Effector CD4-positive, alpha-beta T cell (primary cell): ENCODE measurements at regions not wholly inside any gene's neighbourhood (a gene's known extent, or its start where the extent isn't known, plus 50 kb on each side); places are given as distances from the start of the nearest gene placed in this dataset.

Experiments
- DNase-seq: peaks from one replicate; pipeline ENCODE4 v3.0.0-alpha.2; 2020

DNA sequence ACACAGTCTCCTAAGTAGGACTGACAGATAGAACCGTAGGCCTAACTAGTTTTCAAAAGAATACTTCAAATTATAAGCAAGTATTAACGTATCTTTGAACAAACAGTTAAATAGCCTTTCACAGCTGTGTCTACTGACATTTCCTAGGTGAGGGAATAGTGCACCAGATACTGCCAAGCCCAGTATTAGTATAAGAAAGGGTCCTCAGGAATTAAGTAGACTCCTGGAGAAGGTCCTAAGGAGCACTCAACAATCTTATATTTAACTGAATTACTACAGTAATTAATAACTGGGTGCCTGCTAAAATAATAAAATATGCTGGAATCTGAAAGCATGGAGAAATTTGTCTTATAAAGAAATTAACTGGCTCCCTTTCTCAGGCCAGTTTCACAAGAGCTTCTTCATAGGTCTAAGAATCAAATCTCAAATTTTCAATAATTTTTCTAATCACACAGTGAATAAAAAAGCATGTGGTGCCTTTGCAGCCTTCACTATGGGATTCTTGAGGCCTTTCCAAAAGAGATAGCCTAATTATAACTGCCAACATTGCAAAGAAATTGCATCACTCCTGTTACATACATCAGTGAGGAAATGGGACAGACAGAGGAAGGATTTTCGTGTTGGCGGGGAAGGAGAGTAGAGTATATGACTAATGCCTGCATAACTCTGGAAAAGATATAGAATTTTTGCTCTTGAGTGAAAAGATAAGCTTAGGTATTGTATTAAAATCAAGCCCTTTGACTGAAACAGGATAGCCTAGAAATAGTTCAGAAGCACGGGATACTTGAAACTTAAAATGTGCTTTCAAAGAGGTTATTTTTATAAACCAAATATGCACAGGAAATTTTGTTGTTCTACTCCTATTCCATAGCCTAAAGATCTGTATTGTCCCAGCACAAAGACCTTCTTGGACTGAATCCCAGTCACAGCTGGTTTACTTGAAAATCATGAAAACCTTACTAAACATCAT, 228.6 kb upstream of the STK17B start:
- DNase-seq = no peak

- no peak for DNase-seq
Measured at GRCh38 chr2:196403471-196403870, 232.1 kb upstream of the STK17B start.

DNA sequence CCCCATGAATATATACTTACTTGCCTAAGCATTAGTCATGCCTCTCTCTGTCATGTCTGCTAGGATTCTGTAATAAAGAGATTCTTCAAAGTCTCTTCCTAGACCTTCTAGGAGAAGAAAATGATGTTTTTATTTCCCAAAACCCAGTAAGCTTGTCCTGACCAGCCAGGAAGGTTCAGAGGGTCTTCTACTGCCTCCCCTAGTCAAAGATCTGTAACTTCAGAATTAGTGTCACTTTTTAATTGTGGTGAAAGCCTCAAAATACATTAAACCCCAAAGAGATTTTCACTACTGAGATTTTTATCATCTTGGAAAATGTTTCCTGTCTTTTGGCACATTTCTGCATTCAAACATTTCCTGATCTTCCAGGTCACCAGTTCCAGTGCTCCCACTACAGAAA, 232.9 kb upstream of the STK17B start:
- no peak for DNase-seq

- DNase-seq = no peak
Measured at GRCh38 chr2:196407675-196408264, 231.7 kb upstream of the CCDC150 start.

- DNase-seq = no peak
Measured at GRCh38 chr2:196409376-196409775, 230.1 kb upstream of the CCDC150 start.

DNA sequence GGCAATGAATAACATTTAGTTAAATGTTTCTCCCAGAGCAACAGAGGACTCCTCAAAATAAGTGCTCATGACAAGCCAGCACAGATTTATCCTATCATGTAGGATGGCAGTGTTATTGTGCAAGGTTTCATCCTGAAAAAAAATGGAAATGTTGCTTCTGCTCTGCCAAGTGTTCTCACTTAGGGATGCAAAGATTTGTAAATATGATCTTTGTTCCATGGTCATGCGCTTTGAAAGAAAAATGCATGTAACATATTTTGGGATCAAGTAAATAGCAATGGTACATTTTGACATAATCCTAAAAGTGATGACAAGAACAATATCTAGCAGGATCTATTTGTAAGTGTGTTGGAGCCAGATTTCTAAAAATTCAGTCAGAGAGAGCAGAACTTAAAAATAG, 229.5 kb upstream of the CCDC150 start:
- DNase-seq = no peak

- no peak for DNase-seq
Measured at GRCh38 chr2:196413821-196414274, 225.7 kb upstream of the CCDC150 start.

DNA sequence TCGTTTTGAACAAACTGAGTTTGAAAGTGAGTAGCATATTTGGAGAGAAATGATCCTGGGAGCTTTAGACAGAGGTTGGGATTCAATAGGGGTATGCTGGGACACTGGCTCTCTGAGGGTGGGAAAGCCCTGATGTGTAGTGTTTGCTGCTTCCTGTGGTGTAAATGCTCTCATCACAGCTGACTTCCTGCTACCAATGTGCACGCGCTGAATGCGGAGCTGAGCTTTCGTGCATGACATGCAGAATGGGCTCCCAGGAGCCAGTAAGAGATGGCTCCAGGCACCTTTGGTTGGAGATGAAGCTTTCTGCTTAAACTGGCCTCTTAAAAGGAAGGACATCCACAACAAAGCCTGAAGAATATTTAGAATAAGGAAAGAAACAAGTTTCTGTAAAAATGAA, 224.1 kb upstream of the CCDC150 start:
- DNase-seq = no peak

GRCh38 chr2:196420143-196420542, 219.4 kb upstream of the CCDC150 start:
- no peak for DNase-seq

DNA sequence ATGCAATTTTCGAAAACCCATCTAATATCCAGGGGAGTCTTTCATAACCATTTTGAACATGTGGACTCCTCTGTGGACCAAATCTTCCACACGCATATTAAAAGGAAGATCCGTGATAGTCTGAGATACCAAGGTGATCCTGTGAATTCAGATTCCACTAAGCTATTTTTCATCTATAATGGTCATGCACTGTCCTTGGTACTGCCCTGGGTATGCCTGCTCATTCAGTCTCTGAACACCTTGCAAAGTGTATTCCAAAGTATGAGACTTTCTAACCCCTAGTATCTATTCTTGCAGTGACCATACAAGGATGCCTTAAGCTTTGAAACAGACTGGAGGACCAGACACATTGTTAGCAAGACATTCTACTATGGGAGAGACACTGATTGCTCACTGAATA, 217.6 kb upstream of the CCDC150 start:
- no peak for DNase-seq

- DNase-seq = no peak
Measured at GRCh38 chr2:196422361-196422760, 217.2 kb upstream of the CCDC150 start.

GRCh38 chr2:196426122-196426521, 213.4 kb upstream of the CCDC150 start:
- no peak for DNase-seq

DNA sequence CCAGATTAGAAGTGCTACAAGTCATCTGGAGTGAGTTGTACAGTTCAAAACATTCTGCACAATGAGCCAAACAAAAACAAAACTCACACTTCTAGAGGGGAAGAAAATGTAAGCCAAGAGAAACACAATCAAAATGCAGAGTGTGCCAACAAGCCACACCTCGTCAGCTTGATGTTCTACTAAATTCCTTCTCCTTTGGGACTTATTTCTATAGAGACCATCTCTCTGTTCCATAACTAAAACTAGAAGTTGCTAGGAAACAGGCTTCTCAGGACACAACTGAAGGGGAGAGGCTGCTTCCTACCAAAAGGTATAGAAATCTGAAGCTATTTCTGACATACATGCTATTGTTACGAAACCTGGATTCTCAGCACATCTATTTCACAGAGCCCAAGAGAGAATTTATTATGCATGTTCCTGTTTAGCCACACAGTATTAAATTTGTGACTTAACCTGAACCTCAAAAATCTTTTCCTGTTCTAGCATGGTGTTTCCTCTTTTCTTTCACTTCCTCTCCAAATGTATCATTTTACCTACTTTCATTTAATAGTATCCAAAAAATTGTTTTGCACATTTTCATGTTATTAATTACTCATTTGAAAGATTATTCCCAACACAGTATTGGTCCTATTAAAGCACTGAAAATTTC, 211.4 kb upstream of the CCDC150 start:
- no peak for DNase-seq

- DNase-seq = no peak
Measured at GRCh38 chr2:196431076-196431475, 208.4 kb upstream of the CCDC150 start.

DNA sequence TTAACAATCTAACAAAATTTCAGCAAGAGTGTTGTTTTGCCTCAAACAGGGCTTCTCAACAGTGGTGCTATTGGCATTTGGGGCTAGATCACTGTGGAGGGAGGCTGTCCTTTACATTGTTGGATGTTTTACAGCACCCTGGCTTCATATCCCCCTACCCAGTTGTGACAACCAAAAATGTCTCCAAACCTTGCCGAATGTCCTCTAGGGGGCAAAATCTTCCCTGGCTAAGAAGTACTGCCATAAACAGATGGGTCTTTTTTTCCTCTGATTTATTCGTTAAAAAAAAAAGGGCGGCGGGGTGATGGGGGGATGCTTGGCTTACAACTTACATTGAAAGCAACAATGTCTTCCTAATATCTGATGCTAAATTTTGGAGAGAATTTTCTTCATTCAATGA, 207.6 kb upstream of the CCDC150 start:
- DNase-seq = no peak

- no peak for DNase-seq
Measured at GRCh38 chr2:196433116-196433515, 206.4 kb upstream of the CCDC150 start.

- DNase-seq = no peak
Measured at GRCh38 chr2:196434217-196434616, 205.3 kb upstream of the CCDC150 start.

- no peak for DNase-seq
Measured at GRCh38 chr2:196435189-196435588, 204.3 kb upstream of the CCDC150 start.

GRCh38 chr2:196437626-196438025, 201.9 kb upstream of the CCDC150 start:
- DNase-seq = no peak

- no peak for DNase-seq
Measured at GRCh38 chr2:196439760-196440159, 199.8 kb upstream of the CCDC150 start.

GRCh38 chr2:196440413-196440812, 199.1 kb upstream of the CCDC150 start:
- DNase-seq = no peak

DNA sequence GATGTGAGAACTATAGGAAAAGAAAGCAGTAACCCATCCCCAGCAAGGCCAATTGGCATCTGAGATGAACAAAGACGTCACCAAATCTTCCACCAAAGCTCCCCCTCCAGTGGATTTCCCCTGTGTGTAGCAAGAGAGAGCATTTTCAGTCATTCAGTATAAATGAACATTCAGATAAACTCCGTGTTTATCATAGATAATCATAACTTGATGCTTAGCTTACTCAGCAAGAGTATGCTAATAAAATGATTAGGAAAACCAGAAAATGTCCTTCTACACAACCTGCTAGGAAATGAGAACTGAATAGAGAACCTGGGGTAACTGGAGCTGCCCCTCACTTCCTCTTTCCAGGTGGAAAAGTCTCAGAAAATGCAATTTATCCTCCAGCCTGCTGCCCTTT, 198.0 kb upstream of the CCDC150 start:
- DNase-seq = no peak

GRCh38 chr2:196442211-196442610, 197.3 kb upstream of the CCDC150 start:
- DNase-seq = no peak

DNA sequence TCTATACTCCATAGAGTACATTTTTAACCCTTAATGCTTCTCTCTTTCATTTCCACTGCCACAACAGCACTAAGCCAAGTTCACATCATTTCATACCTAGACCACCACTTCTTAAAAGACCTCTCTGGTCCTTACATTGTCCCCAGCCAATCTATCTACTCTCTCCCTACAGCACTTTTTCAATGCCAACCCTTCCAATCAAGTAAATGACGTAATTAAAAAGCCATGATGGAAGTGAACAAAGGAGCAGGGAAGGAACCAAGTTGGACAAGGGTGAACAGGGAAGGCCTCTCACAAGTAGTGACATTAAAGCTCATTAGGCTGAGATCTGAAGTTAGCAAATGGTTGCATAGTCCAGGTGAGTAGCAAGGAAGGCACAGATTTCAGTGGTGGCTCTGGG, 195.1 kb upstream of the CCDC150 start:
- no peak for DNase-seq
